ENCODE measurements at regions not wholly inside any gene's neighbourhood (a gene's known extent, or its start where the extent isn't known, plus 50 kb on each side); places are given as distances from the start of the nearest gene placed in this dataset.
A peak's percentile ranks its signal among the peaks of the same experiment; 100 is the strongest.

DNA sequence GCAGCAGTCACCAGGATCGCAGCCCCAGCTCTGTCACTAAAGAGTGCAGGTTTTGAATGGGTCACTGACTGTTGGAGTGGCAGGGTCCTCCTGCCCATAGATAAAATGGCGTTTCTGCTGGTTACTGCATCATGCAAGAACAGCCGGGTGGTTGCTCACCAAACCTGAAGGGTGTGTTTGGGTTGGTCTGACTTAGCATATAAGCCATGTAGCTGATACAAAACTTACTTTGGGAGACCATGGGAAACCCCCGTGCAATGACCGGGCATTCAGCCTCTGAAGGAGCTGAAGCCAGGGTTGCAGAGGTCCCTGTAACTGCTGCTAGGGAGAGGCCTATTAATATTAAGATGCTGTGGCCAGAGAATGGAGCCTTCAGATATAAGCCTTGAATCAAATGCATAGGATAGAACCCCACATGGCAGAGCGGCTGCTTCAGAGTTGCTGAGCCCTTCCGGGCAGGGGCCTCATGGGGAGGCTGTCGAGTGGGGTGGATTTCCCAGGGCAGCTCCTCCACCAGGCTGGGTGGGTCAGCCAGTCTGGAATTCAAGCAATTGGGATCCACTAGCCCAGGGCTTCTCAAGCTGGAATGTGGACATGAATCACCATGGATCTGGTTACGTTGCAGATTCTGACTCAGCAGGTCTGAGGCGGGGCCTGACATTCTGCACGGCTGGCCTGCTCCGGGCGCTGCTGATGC, 70.9 kb upstream of the CTBP2 start:
- Histone ChIP-seq H3K9me1 (replicated peaks; ENCODE audit: control insufficient read depth, extremely low read depth, insufficient read depth, low read length) (no peaks in the 10 kb centered on the region), H2AFZ (ENCODE audit: low read depth, low read length) (no peak overlapping the region), H3K27me3 (ENCODE audit: control insufficient read depth in 2 of 2, insufficient read depth in 2 of 2, low read length in 2 of 2) (no peaks in the 10 kb centered on the region), H3K9me3 (replicated peaks; ENCODE audit: control insufficient read depth, insufficient read depth, low read length) (no peaks in the 10 kb centered on the region), H3K36me3 (ENCODE audit: control insufficient read depth in 2 of 2, extremely low read depth in 1 of 2, insufficient read depth in 2 of 2, low read length in 2 of 2) (no peaks in the 10 kb centered on the region), H4K20me1 (replicated peaks; ENCODE audit: control insufficient read depth, extremely low read depth, insufficient read depth, low read length) (no peaks in the 10 kb centered on the region), H3K4me3 (replicated peaks in 1 of 3; ENCODE audit: insufficient read depth in 1 of 3, low read depth in 1 of 3, low read length in 3 of 3) (no peak overlapping the region), H3K4me1 (ENCODE audit: control insufficient read depth, extremely low read depth, insufficient read depth, low read length) (no peaks in the 10 kb centered on the region), H3K9ac (replicated peaks; ENCODE audit: extremely low read depth, insufficient read depth, low read length) (no peak overlapping the region), H3K27ac (ENCODE audit: insufficient read depth, low read depth, low read length) (no peak overlapping the region), H3K79me2 (ENCODE audit: control insufficient read depth, insufficient read depth, low read length) (no peaks in the 10 kb centered on the region), H3K4me2 (ENCODE audit: insufficient read depth, low read length) (no peak overlapping the region)
- intact Hi-C loops (cut with micrococcal nuclease), result no loop called here
- POLR2A ChIA-PET, result interaction anchor here (0.7 kb wide), 1 partner anchor 174 kb away, joined by 3 read pairs; no protein-coding TSS in a partner anchor
- dilution Hi-C loops (cut with MboI; ENCODE audit: extremely low pct_ligation_motif_present, low sequenced_read_pairs), result no loop called here
- peak; percentile 37 for TF ChIP-seq FOS (IDR thresholded peaks at IDR 0.05; ENCODE audit: borderline replicate concordance, insufficient read depth, low read length)
- TF ChIP-seq EZH2 (IDR thresholded peaks at IDR 0.05; ENCODE audit: borderline replicate concordance, low read depth, low read length, severe bottlenecking), result no peak
- TF ChIP-seq JUN (IDR thresholded peaks at IDR 0.05; ENCODE audit: borderline replicate concordance, insufficient read depth, insufficient read length, low read depth), result no peak
- CTCF ChIA-PET, result interaction anchor here (0.7 kb wide), 1 partner anchor 16 kb away, joined by 3 read pairs; no protein-coding TSS in a partner anchor
- DNase-seq (ENCODE audit: low read depth, low spot score) (no peak), FAIRE-seq (peak; percentile 8)
- BruUV-seq (replicated peaks), result no TSS peak

DNA sequence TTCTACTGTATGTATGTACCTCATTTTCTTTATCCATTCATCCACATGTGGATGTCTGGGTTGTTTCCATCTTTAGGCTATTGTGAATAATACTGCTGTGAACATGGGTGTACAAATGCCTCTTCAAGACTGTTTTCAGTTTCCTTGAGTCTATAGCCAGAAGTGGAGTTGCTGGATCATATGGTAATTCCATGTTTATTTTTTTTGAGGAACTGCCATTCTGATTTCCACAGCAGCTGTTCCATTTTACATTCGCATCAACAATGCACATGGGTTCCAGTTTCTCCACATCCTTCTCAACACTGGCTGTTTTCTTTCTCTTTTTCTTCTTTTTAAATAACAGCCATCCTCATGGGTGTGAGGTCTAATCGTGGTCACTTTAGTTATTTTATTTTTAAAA, 69.9 kb upstream of the CTBP2 start:
- dilution Hi-C loops (cut with MboI; ENCODE audit: extremely low pct_ligation_motif_present, low sequenced_read_pairs) (no loop called here), intact Hi-C loops (cut with micrococcal nuclease) (no loop called here)
- no peak overlapping the region for H3K9ac ChIP-seq (replicated peaks; ENCODE audit: extremely low read depth, insufficient read depth, low read length)
- ChIA-PET POLR2A (no interaction called here), CTCF (no interaction called here)
- H3K36me3 ChIP-seq (ENCODE audit: control insufficient read depth in 2 of 2, extremely low read depth in 1 of 2, insufficient read depth in 2 of 2, low read length in 2 of 2), result no peaks in the 10 kb centered on the region
- H3K27ac ChIP-seq (ENCODE audit: insufficient read depth, low read depth, low read length), result no peak overlapping the region
- no peak overlapping the region for H2AFZ ChIP-seq (ENCODE audit: low read depth, low read length)
- H3K79me2 ChIP-seq (ENCODE audit: control insufficient read depth, insufficient read depth, low read length), result no peaks in the 10 kb centered on the region
- no peaks in the 10 kb centered on the region for H3K4me1 ChIP-seq (ENCODE audit: control insufficient read depth, extremely low read depth, insufficient read depth, low read length)
- DNase-seq (ENCODE audit: low read depth, low spot score), result no peak
- no peak overlapping the region for H3K4me2 ChIP-seq (ENCODE audit: insufficient read depth, low read length)
- no peak for FAIRE-seq
- H3K4me3 ChIP-seq (replicated peaks in 1 of 3; ENCODE audit: insufficient read depth in 1 of 3, low read depth in 1 of 3, low read length in 3 of 3), result no peak overlapping the region
- BruUV-seq (replicated peaks), result no TSS peak
- TF ChIP-seq EZH2 (IDR thresholded peaks at IDR 0.05; ENCODE audit: borderline replicate concordance, low read depth, low read length, severe bottlenecking), result no peak
- TF ChIP-seq POLR2A (IDR thresholded peaks at IDR 0.05; ENCODE audit: low read depth, low read length), result no peak
- TF ChIP-seq FOS (IDR thresholded peaks at IDR 0.05; ENCODE audit: borderline replicate concordance, insufficient read depth, low read length), result no peak
- TF ChIP-seq POLR2AphosphoS5 (IDR thresholded peaks at IDR 0.05; ENCODE audit: insufficient read depth, low read depth, low read length), result no peak
- no peak for TF ChIP-seq MYC (IDR thresholded peaks at IDR 0.05; ENCODE audit: low read depth, low read length)
- TF ChIP-seq GATA2 (IDR thresholded peaks at IDR 0.05; ENCODE audit: insufficient read depth, insufficient read length, low read depth, low read length), result no peak
- no peak for TF ChIP-seq JUN (IDR thresholded peaks at IDR 0.05; ENCODE audit: borderline replicate concordance, insufficient read depth, insufficient read length, low read depth)
- TF ChIP-seq, protein P1, sequence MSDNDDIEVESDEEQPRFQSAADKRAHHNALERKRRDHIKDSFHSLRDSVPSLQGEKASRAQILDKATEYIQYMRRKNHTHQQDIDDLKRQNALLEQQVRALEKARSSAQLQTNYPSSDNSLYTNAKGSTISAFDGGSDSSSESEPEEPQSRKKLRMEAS (IDR thresholded peaks at IDR 0.05; ENCODE audit: insufficient read depth, insufficient read length), result no peak
- TF ChIP-seq, protein P2, sequence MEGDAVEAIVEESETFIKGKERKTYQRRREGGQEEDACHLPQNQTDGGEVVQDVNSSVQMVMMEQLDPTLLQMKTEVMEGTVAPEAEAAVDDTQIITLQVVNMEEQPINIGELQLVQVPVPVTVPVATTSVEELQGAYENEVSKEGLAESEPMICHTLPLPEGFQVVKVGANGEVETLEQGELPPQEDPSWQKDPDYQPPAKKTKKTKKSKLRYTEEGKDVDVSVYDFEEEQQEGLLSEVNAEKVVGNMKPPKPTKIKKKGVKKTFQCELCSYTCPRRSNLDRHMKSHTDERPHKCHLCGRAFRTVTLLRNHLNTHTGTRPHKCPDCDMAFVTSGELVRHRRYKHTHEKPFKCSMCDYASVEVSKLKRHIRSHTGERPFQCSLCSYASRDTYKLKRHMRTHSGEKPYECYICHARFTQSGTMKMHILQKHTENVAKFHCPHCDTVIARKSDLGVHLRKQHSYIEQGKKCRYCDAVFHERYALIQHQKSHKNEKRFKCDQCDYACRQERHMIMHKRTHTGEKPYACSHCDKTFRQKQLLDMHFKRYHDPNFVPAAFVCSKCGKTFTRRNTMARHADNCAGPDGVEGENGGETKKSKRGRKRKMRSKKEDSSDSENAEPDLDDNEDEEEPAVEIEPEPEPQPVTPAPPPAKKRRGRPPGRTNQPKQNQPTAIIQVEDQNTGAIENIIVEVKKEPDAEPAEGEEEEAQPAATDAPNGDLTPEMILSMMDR (IDR thresholded peaks at IDR 0.05; ENCODE audit: extremely low read depth in 1 of 2, insufficient read depth in 1 of 2, low read depth in 1 of 2, low read length in 2 of 2), result no peak
- no peaks in the 10 kb centered on the region for H4K20me1 ChIP-seq (replicated peaks; ENCODE audit: control insufficient read depth, extremely low read depth, insufficient read depth, low read length)
- H3K9me3 ChIP-seq (replicated peaks; ENCODE audit: control insufficient read depth, insufficient read depth, low read length), result no peaks in the 10 kb centered on the region
- no peaks in the 10 kb centered on the region for H3K27me3 ChIP-seq (ENCODE audit: control insufficient read depth in 2 of 2, insufficient read depth in 2 of 2, low read length in 2 of 2)
- H3K9me1 ChIP-seq (replicated peaks; ENCODE audit: control insufficient read depth, extremely low read depth, insufficient read depth, low read length), result no peaks in the 10 kb centered on the region
